ENCODE measurements at regions not wholly inside any gene's neighbourhood (a gene's known extent, or its start where the extent isn't known, plus 50 kb on each side); places are given as distances from the start of the nearest gene placed in this dataset.

DNA sequence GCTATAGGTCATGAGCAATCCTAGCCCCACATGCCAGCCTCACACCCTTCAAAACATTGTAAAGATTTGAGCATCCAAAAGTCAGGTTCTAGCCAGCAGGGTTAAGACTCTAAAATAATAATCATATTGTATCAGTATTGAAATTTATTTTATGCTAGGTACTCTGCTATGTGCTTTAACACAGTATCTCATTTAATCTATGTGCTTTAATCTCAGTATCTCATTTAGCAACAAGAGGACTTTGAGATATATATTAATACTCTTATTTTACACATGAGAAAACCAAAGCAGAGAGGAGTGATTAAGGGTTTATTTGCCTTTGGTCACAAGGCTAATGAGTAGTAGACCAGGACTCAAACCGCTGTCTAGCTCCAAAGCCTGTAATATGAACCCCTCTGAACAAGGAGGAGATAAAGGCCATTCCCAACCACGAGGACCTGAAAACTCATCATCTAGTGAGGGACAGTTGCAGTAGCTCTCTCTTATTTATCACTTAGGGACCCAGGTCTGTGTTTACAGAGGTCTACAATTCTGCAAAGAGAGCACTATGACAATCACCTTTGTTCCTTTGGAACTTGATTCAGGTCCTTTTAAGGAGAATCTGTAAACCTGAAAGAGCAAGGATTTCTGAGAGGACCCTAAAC is 116.5 kb upstream of the SERTAD2 start:
- TF ChIP-seq, protein P1, sequence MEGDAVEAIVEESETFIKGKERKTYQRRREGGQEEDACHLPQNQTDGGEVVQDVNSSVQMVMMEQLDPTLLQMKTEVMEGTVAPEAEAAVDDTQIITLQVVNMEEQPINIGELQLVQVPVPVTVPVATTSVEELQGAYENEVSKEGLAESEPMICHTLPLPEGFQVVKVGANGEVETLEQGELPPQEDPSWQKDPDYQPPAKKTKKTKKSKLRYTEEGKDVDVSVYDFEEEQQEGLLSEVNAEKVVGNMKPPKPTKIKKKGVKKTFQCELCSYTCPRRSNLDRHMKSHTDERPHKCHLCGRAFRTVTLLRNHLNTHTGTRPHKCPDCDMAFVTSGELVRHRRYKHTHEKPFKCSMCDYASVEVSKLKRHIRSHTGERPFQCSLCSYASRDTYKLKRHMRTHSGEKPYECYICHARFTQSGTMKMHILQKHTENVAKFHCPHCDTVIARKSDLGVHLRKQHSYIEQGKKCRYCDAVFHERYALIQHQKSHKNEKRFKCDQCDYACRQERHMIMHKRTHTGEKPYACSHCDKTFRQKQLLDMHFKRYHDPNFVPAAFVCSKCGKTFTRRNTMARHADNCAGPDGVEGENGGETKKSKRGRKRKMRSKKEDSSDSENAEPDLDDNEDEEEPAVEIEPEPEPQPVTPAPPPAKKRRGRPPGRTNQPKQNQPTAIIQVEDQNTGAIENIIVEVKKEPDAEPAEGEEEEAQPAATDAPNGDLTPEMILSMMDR (IDR thresholded peaks at IDR 0.05; ENCODE audit: borderline replicate concordance, extremely low read depth, low read length, poor library complexity, severe bottlenecking): no peak
- no peak for TF ChIP-seq EZH2 (IDR thresholded peaks at IDR 0.05; ENCODE audit: borderline replicate concordance, low read depth, low read length, severe bottlenecking)

All from DND-41 (cell line).